ENCODE measurements at regions not wholly inside any gene's neighbourhood (a gene's known extent, or its start where the extent isn't known, plus 50 kb on each side); places are given as distances from the start of the nearest gene placed in this dataset.
"Not testable (repeated sequence)": the region's sequence is repeated elsewhere in the genome, so short reads cannot be mapped to it uniquely, and the experiment has no call there.

DNA sequence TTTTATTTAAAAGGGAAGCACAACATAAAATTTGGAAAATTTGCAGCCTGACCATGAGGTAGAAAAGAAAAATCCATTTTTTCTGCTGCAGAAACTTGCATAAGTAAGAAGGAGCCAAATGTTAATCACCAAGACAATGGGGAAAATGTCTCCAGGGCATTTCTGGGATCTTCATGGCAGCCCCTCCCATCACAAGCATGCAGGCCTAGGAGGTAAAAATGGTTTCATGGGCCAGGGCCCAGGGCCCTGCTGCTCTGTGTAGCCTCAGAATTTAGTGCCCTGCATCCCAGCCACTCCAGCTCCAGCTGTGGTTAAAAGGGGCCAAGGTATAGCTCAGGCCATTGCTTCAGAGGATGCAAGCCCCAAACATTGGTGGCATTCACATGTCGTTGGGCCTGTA, 735.6 kb downstream of the GALC start:
- no peak overlapping the region for H3K4me3 ChIP-seq (ENCODE audit: low read depth, poor library complexity, severe bottlenecking)
- no peak for DNase-seq (ENCODE audit: low spot score in 2 of 2)
- WGBS, 2 donors, result 92 to 100% methylated on average over 1 of the region's 1 CpG
- intact Hi-C loops (cut with DNase I; ENCODE audit: low total_unique reads), result no loop called here
- TF ChIP-seq, protein P1, sequence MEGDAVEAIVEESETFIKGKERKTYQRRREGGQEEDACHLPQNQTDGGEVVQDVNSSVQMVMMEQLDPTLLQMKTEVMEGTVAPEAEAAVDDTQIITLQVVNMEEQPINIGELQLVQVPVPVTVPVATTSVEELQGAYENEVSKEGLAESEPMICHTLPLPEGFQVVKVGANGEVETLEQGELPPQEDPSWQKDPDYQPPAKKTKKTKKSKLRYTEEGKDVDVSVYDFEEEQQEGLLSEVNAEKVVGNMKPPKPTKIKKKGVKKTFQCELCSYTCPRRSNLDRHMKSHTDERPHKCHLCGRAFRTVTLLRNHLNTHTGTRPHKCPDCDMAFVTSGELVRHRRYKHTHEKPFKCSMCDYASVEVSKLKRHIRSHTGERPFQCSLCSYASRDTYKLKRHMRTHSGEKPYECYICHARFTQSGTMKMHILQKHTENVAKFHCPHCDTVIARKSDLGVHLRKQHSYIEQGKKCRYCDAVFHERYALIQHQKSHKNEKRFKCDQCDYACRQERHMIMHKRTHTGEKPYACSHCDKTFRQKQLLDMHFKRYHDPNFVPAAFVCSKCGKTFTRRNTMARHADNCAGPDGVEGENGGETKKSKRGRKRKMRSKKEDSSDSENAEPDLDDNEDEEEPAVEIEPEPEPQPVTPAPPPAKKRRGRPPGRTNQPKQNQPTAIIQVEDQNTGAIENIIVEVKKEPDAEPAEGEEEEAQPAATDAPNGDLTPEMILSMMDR (IDR thresholded peaks at IDR 0.05), result no peak
- TF ChIP-seq POLR2A (IDR thresholded peaks at IDR 0.05), result no peak

GRCh38 chr14:87255058-87255457, 737.9 kb downstream of the GALC start:
- TF ChIP-seq, protein P1 (IDR thresholded peaks at IDR 0.05), result no peak
- TF ChIP-seq POLR2A (IDR thresholded peaks at IDR 0.05), result no peak

DNA sequence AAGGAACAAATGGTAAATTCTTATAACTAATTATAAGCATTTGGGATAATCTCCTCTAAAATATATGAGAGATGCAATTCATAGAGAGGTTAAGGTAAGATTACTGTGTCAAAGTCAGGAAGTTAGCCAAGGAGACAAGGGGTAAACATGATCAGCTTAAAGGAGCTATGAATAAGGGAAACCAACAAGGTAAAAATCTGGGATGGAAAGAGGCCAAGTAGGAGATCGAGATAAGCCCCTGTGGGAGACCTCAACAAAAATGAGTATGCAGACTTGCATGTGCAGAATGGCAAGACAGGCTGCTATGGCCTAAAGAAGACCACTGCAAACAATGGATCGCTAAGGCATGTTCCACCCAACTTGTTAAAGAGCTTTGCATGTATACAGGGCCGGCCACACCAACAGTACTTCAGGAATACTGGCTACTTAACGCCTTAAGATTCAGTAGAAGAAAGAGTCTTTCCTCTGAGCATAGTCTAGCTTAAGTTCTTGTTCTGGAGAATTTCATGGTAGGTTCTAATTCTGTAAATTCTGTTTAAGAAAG, 738.6 kb downstream of the GALC start:
- no peak for TF ChIP-seq POLR2A (IDR thresholded peaks at IDR 0.05)
- TF ChIP-seq, protein P1 (IDR thresholded peaks at IDR 0.05), result no peak
- intact Hi-C loops (cut with DNase I; ENCODE audit: low total_unique reads), result no loop called here
- 52 to 53% methylated on average over 4 of the region's 4 CpGs for WGBS, 2 donors
- H3K4me3 ChIP-seq (ENCODE audit: low read depth, poor library complexity, severe bottlenecking), result no peak overlapping the region
- no peak for DNase-seq (ENCODE audit: low spot score in 2 of 2)

More at GRCh38 chr14:87255058-87255457, 737.9 kb downstream of the GALC start:
- H3K4me3 ChIP-seq (ENCODE audit: low read depth, poor library complexity, severe bottlenecking), result no peak overlapping the region
- intact Hi-C loops (cut with DNase I; ENCODE audit: low total_unique reads), result no loop called here
- no peak for DNase-seq (ENCODE audit: low spot score in 2 of 2)
- 75 to 77% methylated on average over 2 of the region's 2 CpGs for WGBS, 2 donors

- intact Hi-C loops (cut with DNase I; ENCODE audit: low total_unique reads); DNase-seq (ENCODE audit: low spot score in 2 of 2); H3K4me3 ChIP-seq (ENCODE audit: low read depth, poor library complexity, severe bottlenecking): not testable (repeated sequence)
- WGBS, 2 donors, result 64 to 69% methylated on average over 3 of the region's 3 CpGs
Measured at GRCh38 chr14:87253791-87254190, 739.2 kb downstream of the GALC start.

GRCh38 chr14:87252103-87252502, 740.9 kb downstream of the GALC start:
- no peak for DNase-seq (ENCODE audit: low spot score in 2 of 2)
- intact Hi-C loops (cut with DNase I; ENCODE audit: low total_unique reads), result no loop called here
- TF ChIP-seq, protein P1 (IDR thresholded peaks at IDR 0.05), result no peak
- TF ChIP-seq POLR2A (IDR thresholded peaks at IDR 0.05), result no peak
- 67 to 75% methylated on average over 5 of the region's 5 CpGs for WGBS, 2 donors
- H3K4me3 ChIP-seq (ENCODE audit: low read depth, poor library complexity, severe bottlenecking), result no peak overlapping the region

GRCh38 chr14:87251011-87251410, 742.0 kb downstream of the GALC start:
- TF ChIP-seq, protein P1 (IDR thresholded peaks at IDR 0.05), result no peak
- TF ChIP-seq POLR2A (IDR thresholded peaks at IDR 0.05), result no peak
- intact Hi-C loops (cut with DNase I; ENCODE audit: low total_unique reads), result no loop called here
- no peak overlapping the region for H3K4me3 ChIP-seq (ENCODE audit: low read depth, poor library complexity, severe bottlenecking)
- DNase-seq (ENCODE audit: low spot score in 2 of 2), result no peak
